Effector memory CD4-positive, alpha-beta T cell (primary cell): ENCODE measurements at regions not wholly inside any gene's neighbourhood (a gene's known extent, or its start where the extent isn't known, plus 50 kb on each side); places are given as distances from the start of the nearest gene placed in this dataset.

Experiments
- DNase-seq, 3 donors: peaks; one replicate each; pipeline ENCODE4 v3.0.0-alpha.2; 2020
- H3K27ac ChIP-seq: 2 replicates; pipeline ENCODE4 v1.7.0; 2013; ENCODE audit warnings: mild to moderate bottlenecking, low read length, moderate library complexity; ENCODE audit not compliant: insufficient read depth, poor library complexity, severe bottlenecking
- H3K27me3 ChIP-seq: replicated peaks from 2 replicates; pipeline ENCODE4 v1.7.0; 2013; ENCODE audit warnings: mild to moderate bottlenecking, low read length; ENCODE audit not compliant: insufficient read depth, control insufficient read depth, poor library complexity, severe bottlenecking
- H3K36me3 ChIP-seq: 2 replicates; pipeline ENCODE4 v1.7.0; 2013; ENCODE audit warnings: mild to moderate bottlenecking, low read length, moderate library complexity; ENCODE audit not compliant: control insufficient read depth, insufficient read depth
- H3K4me1 ChIP-seq: 2 replicates; pipeline ENCODE4 v1.7.0; 2013; ENCODE audit warnings: low read length, mild to moderate bottlenecking; ENCODE audit not compliant: control insufficient read depth, insufficient read depth, poor library complexity, severe bottlenecking
- H3K4me3 ChIP-seq: 2 replicates; pipeline ENCODE4 v1.7.0; 2013; ENCODE audit warnings: low read length, low read depth, mild to moderate bottlenecking; ENCODE audit not compliant: insufficient read depth, poor library complexity, severe bottlenecking
- H3K9me3 ChIP-seq: 2 replicates; pipeline ENCODE4 v1.7.0; 2013; ENCODE audit warnings: mild to moderate bottlenecking, low read length, moderate library complexity; ENCODE audit not compliant: control insufficient read depth

GRCh38 chr11:82024760-82025159, 708.9 kb downstream of the FAM181B start:
- H3K36me3 ChIP-seq = no peaks in the 10 kb centered on the region
- H3K27ac ChIP-seq = no peak overlapping the region
- H3K4me3 ChIP-seq = no peak overlapping the region
- no peaks in the 10 kb centered on the region for H3K27me3 ChIP-seq
- H3K4me1 ChIP-seq = no peaks in the 10 kb centered on the region
- DNase-seq = no peak
- no peaks in the 10 kb centered on the region for H3K9me3 ChIP-seq

DNA sequence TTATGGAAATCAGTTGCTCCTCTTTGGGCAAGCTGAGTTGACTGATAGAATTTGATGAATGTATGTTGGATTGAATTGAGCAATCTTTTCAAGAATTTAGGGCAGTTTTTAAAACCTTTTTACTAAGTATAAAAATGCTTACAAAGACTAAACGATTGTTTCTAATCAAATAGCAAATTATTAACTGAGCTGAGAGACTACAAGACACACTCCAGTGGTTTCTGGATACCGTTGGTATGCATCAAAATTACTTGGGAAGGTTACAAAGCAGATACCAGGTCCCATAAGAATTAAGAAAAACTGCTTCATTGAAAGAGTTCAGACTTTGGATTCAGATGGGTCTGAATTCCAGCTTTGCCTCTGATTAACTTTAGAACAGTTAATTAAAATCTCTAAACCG, 721.4 kb downstream of the FAM181B start:
- no peaks in the 10 kb centered on the region for H3K27me3 ChIP-seq
- no peak overlapping the region for H3K27ac ChIP-seq
- H3K4me1 ChIP-seq = no peaks in the 10 kb centered on the region
- no peak overlapping the region for H3K4me3 ChIP-seq
- no peaks in the 10 kb centered on the region for H3K9me3 ChIP-seq
- no peaks in the 10 kb centered on the region for H3K36me3 ChIP-seq
- DNase-seq = no peak

DNA sequence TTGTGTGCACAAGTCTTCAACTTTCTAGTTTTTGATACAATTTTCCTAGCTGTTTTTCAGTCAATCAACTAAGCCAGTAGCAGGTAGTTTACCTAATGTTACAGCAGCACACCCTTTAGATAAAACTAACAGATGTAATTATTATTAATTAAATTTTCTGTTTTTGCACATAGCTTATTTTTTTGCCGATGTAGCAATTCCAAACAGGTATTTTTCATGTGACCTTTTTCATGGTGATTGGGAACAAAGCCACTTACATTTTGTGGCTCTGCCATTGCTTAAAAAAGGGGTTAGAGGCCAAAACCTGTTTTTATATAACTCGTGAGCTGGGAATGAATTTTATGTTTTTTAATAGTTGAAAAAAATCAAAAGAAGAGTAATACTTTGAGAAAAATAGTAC, 724.5 kb downstream of the FAM181B start:
- H3K27me3 ChIP-seq = no peaks in the 10 kb centered on the region

GRCh38 chr11:82007521-82007920, 726.1 kb downstream of the FAM181B start:
- no peak overlapping the region for H3K27ac ChIP-seq
- no peak for DNase-seq
- no peaks in the 10 kb centered on the region for H3K36me3 ChIP-seq

More for the DNA sequence above, 724.5 kb downstream of the FAM181B start:
- no peak overlapping the region for H3K27ac ChIP-seq
- H3K4me1 ChIP-seq = no peaks in the 10 kb centered on the region
- no peak overlapping the region for H3K4me3 ChIP-seq
- DNase-seq = no peak
- no peaks in the 10 kb centered on the region for H3K9me3 ChIP-seq
- no peaks in the 10 kb centered on the region for H3K36me3 ChIP-seq

GRCh38 chr11:82004537-82005213, 729.0 kb downstream of the FAM181B start:
- Histone ChIP-seq H3K4me1 (no peaks in the 10 kb centered on the region), H3K27me3 (no peaks in the 10 kb centered on the region), H3K36me3 (no peaks in the 10 kb centered on the region), H3K4me3 (no peak overlapping the region), H3K9me3 (no peaks in the 10 kb centered on the region), H3K27ac (no peak overlapping the region)
- DNase-seq = no peak

More at GRCh38 chr11:82007521-82007920, 726.1 kb downstream of the FAM181B start:
- Histone ChIP-seq H3K4me3 (no peak overlapping the region), H3K4me1 (no peaks in the 10 kb centered on the region), H3K27me3 (no peaks in the 10 kb centered on the region), H3K9me3 (no peaks in the 10 kb centered on the region)

- Histone ChIP-seq H3K4me1 (no peaks in the 10 kb centered on the region), H3K36me3 (no peaks in the 10 kb centered on the region), H3K27ac (no peak overlapping the region), H3K9me3 (no peaks in the 10 kb centered on the region), H3K27me3 (no peaks in the 10 kb centered on the region), H3K4me3 (no peak overlapping the region)
- DNase-seq = no peak
These were observed 729.8 kb downstream of the FAM181B start for GRCh38 chr11:82003671-82004515.

- H3K4me3 ChIP-seq = no peak overlapping the region
- H3K36me3 ChIP-seq = no peaks in the 10 kb centered on the region
- no peaks in the 10 kb centered on the region for H3K9me3 ChIP-seq
- no peak for DNase-seq
- H3K4me1 ChIP-seq = no peaks in the 10 kb centered on the region
- no peaks in the 10 kb centered on the region for H3K27me3 ChIP-seq
- H3K27ac ChIP-seq = no peak overlapping the region
These were observed 730.6 kb downstream of the FAM181B start for GRCh38 chr11:82003024-82003423.

DNA sequence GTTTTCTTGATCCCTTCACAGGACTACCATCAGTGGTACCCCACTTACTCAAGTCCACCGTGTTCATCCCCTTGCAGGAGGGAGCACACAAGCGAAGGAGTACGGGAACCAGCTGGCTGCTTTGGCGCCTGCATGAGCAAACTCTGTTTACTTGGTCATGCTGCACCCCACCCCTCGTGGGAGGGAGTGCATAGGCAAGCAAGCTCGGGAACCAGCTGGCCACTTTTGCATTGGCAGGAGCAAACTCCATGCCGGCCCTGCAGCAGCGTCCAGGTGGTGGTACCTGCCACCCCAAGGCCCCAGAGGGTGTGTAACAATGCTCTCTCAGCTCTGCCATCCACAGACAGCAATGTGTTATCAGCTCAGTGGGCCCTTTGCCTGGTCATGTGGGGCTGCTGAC, 737.8 kb downstream of the FAM181B start:
- Histone ChIP-seq H3K4me1 (no peaks in the 10 kb centered on the region), H3K27me3 (no peaks in the 10 kb centered on the region), H3K36me3 (no peaks in the 10 kb centered on the region), H3K9me3 (no peaks in the 10 kb centered on the region), H3K27ac (no peak overlapping the region), H3K4me3 (no peak overlapping the region)
- no peak for DNase-seq

DNA sequence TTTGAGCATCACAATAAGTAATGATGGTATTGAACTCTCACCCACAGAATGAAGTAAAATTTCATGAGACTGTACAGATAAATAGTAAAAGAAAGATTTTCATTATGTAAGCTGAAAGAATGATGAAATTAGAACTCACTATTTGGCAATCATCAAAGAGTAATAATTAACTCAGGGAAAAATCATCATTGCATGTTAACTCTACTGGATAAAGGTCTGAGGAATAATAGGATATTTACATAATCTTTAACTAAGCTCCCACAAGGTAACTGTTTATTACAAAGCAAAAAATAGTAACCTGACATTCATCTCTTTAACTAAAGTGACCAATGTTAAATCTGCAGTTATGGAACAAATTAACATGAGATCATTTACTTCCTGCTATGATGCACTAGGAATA, 739.9 kb downstream of the FAM181B start:
- no peak for DNase-seq
- Histone ChIP-seq H3K4me3 (no peak overlapping the region), H3K4me1 (no peaks in the 10 kb centered on the region), H3K27me3 (no peaks in the 10 kb centered on the region), H3K27ac (no peak overlapping the region), H3K9me3 (no peaks in the 10 kb centered on the region), H3K36me3 (no peaks in the 10 kb centered on the region)
